Fibroblast of lung (primary cell): ENCODE measurements at regions not wholly inside any gene's neighbourhood (a gene's known extent, or its start where the extent isn't known, plus 50 kb on each side); places are given as distances from the start of the nearest gene placed in this dataset.

Source experiments
- EZH2 ChIP-seq: IDR thresholded peaks from 2 replicates; pipeline ENCODE4 v1.5.1; 2012; ENCODE audit warnings: low read length, control low read depth, mild to moderate bottlenecking; ENCODE audit errors: missing control alignments
- TF ChIP-seq, protein P1 (sequence below), 2 donors: IDR thresholded peaks in 1 of 2; conservative IDR thresholded peaks in 1 of 2; 1 replicate in 1 of 2; 2 replicates in 1 of 2; pipeline ENCODE4 v1.5.1; 2011 to 2012; ENCODE audit warnings: low read length in 2 of 2, control low read depth in 1 of 2, inconsistent platforms in 1 of 2, low read depth in 1 of 2, mild to moderate bottlenecking in 1 of 2

DNA sequence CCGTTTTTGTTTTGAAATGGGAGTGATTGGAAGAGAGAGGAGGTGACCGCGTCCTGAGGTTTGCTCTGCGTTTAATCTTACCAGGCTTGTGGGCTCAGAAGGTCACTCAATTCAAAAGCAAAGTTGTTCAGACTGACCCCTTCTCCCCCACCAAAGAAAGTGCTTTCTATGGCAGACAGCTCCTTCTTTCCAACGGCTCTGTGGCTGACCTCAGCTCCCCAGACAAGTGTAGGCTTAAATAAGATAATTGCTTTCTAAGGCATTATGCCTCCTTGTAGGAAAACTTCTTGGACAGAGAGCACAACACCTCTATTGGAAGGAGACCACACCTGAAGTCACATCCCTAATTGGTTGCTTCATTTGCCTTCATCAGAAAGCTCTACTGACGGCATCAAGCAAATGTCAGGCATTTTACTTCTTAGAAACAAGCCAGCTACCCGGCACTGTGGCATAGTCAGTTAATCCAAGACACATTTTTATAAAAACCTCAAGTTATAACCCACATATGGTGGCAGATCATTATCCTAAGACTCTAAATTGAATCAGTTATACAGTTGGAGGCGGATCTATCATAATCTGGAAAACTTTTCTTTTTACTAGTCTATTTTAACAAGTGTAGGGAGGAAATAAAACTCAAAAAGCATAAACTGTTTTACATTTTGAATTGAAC lies 94.9 kb downstream of the TMEM174 start:
- TF ChIP-seq, protein P1, sequence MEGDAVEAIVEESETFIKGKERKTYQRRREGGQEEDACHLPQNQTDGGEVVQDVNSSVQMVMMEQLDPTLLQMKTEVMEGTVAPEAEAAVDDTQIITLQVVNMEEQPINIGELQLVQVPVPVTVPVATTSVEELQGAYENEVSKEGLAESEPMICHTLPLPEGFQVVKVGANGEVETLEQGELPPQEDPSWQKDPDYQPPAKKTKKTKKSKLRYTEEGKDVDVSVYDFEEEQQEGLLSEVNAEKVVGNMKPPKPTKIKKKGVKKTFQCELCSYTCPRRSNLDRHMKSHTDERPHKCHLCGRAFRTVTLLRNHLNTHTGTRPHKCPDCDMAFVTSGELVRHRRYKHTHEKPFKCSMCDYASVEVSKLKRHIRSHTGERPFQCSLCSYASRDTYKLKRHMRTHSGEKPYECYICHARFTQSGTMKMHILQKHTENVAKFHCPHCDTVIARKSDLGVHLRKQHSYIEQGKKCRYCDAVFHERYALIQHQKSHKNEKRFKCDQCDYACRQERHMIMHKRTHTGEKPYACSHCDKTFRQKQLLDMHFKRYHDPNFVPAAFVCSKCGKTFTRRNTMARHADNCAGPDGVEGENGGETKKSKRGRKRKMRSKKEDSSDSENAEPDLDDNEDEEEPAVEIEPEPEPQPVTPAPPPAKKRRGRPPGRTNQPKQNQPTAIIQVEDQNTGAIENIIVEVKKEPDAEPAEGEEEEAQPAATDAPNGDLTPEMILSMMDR (conservative IDR thresholded peaks at IDR 0.05 in 1 of 2, IDR thresholded peaks at IDR 0.05 in 1 of 2; ENCODE audit: low read depth in 1 of 2, low read length in 2 of 2): no peak
- TF ChIP-seq EZH2: no peak
